Vagina (tissue), 2 donors: ENCODE measurements at regions not wholly inside any gene's neighbourhood (a gene's known extent, or its start where the extent isn't known, plus 50 kb on each side); places are given as distances from the start of the nearest gene placed in this dataset.

Source experiments
- POLR2AphosphoS5 ChIP-seq, 2 donors: sonication (generic); formaldehyde crosslinking; IDR thresholded peaks; one replicate each; pipeline ENCODE4 v1.9.0; 2017; ENCODE audit warnings: antibody characterized with exemption in 2 of 2, mild to moderate bottlenecking in 2 of 2, low read depth in 1 of 2; ENCODE audit not compliant: insufficient read depth in 1 of 2
- TF ChIP-seq, protein P1 (sequence below), 3 experiments: fragments of 450-650 bp in 2 of 3; fragments of 200-600 bp in 1 of 3; sonication (generic) in 1 of 3; IDR thresholded peaks; one replicate each; pipeline ENCODE4 v1.5.1; 2017 to 2019; ENCODE audit warnings: antibody characterized with exemption in 3 of 3, mild to moderate bottlenecking in 2 of 3, moderate library complexity in 2 of 3

GRCh38 chr18:43703050-43703449 is 425.8 kb upstream of the SYT4 start:
- TF ChIP-seq POLR2AphosphoS5 (IDR thresholded peaks at IDR 0.05; ENCODE audit: insufficient read depth in 1 of 2, low read depth in 1 of 2) = no peak
- TF ChIP-seq, protein P1, sequence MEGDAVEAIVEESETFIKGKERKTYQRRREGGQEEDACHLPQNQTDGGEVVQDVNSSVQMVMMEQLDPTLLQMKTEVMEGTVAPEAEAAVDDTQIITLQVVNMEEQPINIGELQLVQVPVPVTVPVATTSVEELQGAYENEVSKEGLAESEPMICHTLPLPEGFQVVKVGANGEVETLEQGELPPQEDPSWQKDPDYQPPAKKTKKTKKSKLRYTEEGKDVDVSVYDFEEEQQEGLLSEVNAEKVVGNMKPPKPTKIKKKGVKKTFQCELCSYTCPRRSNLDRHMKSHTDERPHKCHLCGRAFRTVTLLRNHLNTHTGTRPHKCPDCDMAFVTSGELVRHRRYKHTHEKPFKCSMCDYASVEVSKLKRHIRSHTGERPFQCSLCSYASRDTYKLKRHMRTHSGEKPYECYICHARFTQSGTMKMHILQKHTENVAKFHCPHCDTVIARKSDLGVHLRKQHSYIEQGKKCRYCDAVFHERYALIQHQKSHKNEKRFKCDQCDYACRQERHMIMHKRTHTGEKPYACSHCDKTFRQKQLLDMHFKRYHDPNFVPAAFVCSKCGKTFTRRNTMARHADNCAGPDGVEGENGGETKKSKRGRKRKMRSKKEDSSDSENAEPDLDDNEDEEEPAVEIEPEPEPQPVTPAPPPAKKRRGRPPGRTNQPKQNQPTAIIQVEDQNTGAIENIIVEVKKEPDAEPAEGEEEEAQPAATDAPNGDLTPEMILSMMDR (IDR thresholded peaks at IDR 0.05) = no peak
